A172 (cell line): ENCODE measurements at regions not wholly inside any gene's neighbourhood (a gene's known extent, or its start where the extent isn't known, plus 50 kb on each side); places are given as distances from the start of the nearest gene placed in this dataset.
"Not testable (repeated sequence)": the region's sequence is repeated elsewhere in the genome, so short reads cannot be mapped to it uniquely, and the experiment has no call there.

Source experiments
- DNase-seq: peaks from one replicate; pipeline ENCODE4 v3.0.0-alpha.2; 2015; ENCODE audit warnings: low spot score

- no peak for DNase-seq
Observed at GRCh38 chr4:12580787-12581186, 903.4 kb downstream of the RAB28 start.

- no peak for DNase-seq
Observed at GRCh38 chr4:12579172-12579571, 905.0 kb downstream of the RAB28 start.

GRCh38 chr4:12576409-12576808 is 907.7 kb downstream of the RAB28 start:
- no peak for DNase-seq

- DNase-seq = no peak
Observed at GRCh38 chr4:12573716-12574115, 910.4 kb downstream of the RAB28 start.

- DNase-seq = no peak
Observed at GRCh38 chr4:12562476-12563140, 921.5 kb downstream of the RAB28 start.

GRCh38 chr4:12562021-12562420 is 922.1 kb downstream of the RAB28 start:
- DNase-seq = no peak

GRCh38 chr4:12555011-12555410 is 929.1 kb downstream of the RAB28 start:
- DNase-seq = no peak

- no peak for DNase-seq
Observed at GRCh38 chr4:12548678-12549077, 935.5 kb downstream of the RAB28 start.

- DNase-seq = no peak
Observed at GRCh38 chr4:12545812-12546211, 938.3 kb downstream of the RAB28 start.

GRCh38 chr4:12538162-12538561 is 946.0 kb downstream of the RAB28 start:
- DNase-seq = no peak

- no peak for DNase-seq
Observed at GRCh38 chr4:12534684-12535083, 949.5 kb downstream of the RAB28 start.

GRCh38 chr4:12519426-12519825 is 964.7 kb downstream of the RAB28 start:
- DNase-seq = no peak

GRCh38 chr4:12507868-12508481 is 976.2 kb downstream of the RAB28 start:
- DNase-seq = no peak

GRCh38 chr4:12500409-12500808 is 983.7 kb downstream of the RAB28 start:
- DNase-seq = no peak

- no peak for DNase-seq
Observed at GRCh38 chr4:12499693-12500092, 984.4 kb downstream of the RAB28 start.

- no peak for DNase-seq
Observed at GRCh38 chr4:12495211-12495610, 988.9 kb downstream of the RAB28 start.

GRCh38 chr4:12492730-12493393 is 991.3 kb downstream of the RAB28 start:
- no peak for DNase-seq

GRCh38 chr4:12488672-12489071 is 995.5 kb downstream of the RAB28 start:
- DNase-seq = no peak

GRCh38 chr4:12487000-12487399 is 997.1 kb downstream of the RAB28 start:
- DNase-seq = no peak

- DNase-seq = no peak
Observed at GRCh38 chr4:12472087-12472486, 1012.1 kb downstream of the RAB28 start.

- no peak for DNase-seq
Observed at GRCh38 chr4:12471193-12471592, 1012.9 kb downstream of the RAB28 start.

- DNase-seq = not testable (repeated sequence)
Observed at GRCh38 chr4:12461576-12461975, 1022.6 kb downstream of the RAB28 start.

- DNase-seq = no peak
Observed at GRCh38 chr4:12459126-12459525, 1025.0 kb downstream of the RAB28 start.
